ENCODE measurements at regions not wholly inside any gene's neighbourhood (a gene's known extent, or its start where the extent isn't known, plus 50 kb on each side); places are given as distances from the start of the nearest gene placed in this dataset.

- no peak overlapping the region for H3K27ac ChIP-seq
Observed at GRCh38 chr11:106446955-106447354, 369.5 kb downstream of the AASDHPPT start.

DNA sequence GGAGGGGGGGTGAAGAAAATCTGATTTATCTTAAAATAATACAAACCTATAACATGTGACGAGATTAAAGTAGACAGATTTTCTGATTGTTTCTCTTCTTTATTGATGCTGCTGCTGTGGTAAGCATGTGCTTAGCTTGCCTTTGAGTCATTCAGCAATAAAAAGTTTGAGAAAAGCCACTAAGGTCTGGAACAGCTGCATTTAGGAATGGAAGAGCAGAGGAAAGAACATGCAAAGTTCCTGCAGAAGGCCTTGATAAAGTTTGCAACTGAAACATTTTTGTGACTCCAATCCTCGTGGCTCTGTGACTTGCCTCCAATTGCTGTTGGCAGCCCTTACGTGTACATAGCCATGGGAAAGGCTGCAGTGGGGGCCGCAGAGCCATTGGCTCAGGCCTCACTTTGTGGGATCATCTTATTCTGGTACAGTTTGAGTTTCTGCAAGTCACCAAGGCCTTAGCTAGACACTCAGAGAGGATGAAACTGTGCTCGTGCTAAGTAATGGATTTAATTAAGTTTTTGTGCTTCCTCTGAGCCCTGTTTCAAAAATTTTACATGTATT is 370.2 kb downstream of the AASDHPPT start:
- no peak overlapping the region for H3K4me3 ChIP-seq
- in situ Hi-C loops (cut with MboI; ENCODE audit: low pct_unique_long_range_greater_than_20kb in 2 of 9, low sequenced_read_pairs in 9 of 9, unreplicated experiment in 9 of 9), result no loop called here

More at GRCh38 chr11:106446955-106447354, 369.5 kb downstream of the AASDHPPT start:
- no peaks in the 10 kb centered on the region for H3K4me1 ChIP-seq (replicated peaks in 1 of 2)
- in situ Hi-C loops (cut with MboI; ENCODE audit: low pct_unique_long_range_greater_than_20kb in 2 of 9, low sequenced_read_pairs in 9 of 9, unreplicated experiment in 9 of 9), result no loop called here
- no peak overlapping the region for H3K4me3 ChIP-seq
- WGBS, 10 experiments, result 59 to 90% (median 78%) methylated on average over 2 to 4 of the region's 4 CpGs
- ATAC-seq (replicated peaks in 6 of 8), result peak in 4 of 8 experiments; percentile 30 to 77 (median 53)

DNA sequence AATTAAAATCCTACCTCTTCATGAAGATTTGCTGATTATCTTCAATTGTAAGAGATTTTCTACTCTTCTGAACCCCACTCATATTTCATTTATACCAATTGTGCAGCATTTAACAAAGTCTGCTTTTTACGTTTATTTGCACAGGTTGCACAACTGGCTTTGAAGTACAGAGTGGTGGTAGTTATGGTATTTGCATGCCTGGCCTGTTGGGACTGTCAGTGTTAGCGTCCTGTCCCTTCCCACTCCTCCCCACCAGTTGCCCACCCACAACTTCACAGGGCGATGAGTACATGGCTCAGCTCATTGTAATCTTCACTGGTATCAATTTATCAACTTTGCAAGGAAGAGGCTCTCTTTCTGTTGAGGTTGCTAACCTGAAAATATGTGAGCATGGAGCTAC is 372.3 kb downstream of the AASDHPPT start:
- ATAC-seq (replicated peaks in 6 of 8), result peak in 1 of 8 experiments; percentile 77

More for the DNA sequence above, 370.2 kb downstream of the AASDHPPT start:
- H3K27ac ChIP-seq, result no peak overlapping the region
- 46 to 92% (median 72%) methylated on average over 2 to 5 of the region's 5 CpGs; no CpG with 5 or more reads in 1 of the 10 experiments for WGBS, 10 experiments
- no peaks in the 10 kb centered on the region for H3K4me1 ChIP-seq (replicated peaks in 1 of 2)
- ATAC-seq (replicated peaks in 6 of 8), result peak in 1 of 8 experiments; percentile 19

DNA sequence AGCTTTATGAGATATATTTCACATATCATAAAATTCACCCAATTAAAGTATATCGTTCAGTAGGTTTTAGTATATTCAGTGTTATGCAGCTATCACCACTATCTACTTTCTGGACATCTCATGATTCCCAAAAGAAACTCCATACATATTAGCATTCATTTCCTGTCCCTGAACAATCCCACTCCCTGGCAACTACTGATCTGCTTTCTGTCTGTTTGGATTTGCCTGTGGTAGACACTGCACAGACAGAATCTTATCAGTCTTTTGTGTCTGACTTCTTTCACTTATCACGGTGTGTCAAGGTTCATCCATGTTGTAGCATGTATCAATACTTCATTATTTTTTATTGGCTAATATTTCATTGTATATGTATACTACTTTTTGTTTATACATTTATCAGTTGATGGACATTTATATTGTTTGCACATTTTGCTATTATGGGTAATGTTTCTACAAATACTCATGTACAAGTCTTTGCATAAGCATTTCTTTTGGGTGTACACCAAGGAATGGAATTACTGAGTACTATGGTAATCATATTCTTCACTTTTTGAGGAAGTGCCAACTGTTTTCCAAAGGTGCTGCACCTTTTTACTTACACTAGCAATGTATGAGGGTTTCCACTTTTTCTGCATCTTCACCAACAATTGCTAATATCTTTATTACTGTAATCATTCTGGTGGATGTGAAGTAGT is 373.9 kb downstream of the AASDHPPT start:
- Histone ChIP-seq H3K4me3 (no peak overlapping the region), H3K27ac (no peak overlapping the region), H3K4me1 (replicated peaks in 1 of 2) (no peaks in the 10 kb centered on the region)
- 6 to 100% (median 72%) methylated on average over 1 to 2 of the region's 2 CpGs for WGBS, 10 experiments
- ATAC-seq (replicated peaks in 6 of 8), result peak in 2 of 8 experiments; percentile 79 to 88
- in situ Hi-C loops (cut with MboI; ENCODE audit: low pct_unique_long_range_greater_than_20kb in 2 of 9, low sequenced_read_pairs in 9 of 9, unreplicated experiment in 9 of 9), result no loop called here

More for the DNA sequence above, 372.3 kb downstream of the AASDHPPT start:
- in situ Hi-C loops (cut with MboI; ENCODE audit: low pct_unique_long_range_greater_than_20kb in 2 of 9, low sequenced_read_pairs in 9 of 9, unreplicated experiment in 9 of 9), result no loop called here
- H3K4me3 ChIP-seq, result no peak overlapping the region
- no peak overlapping the region for H3K27ac ChIP-seq
- H3K4me1 ChIP-seq (replicated peaks in 1 of 2), result no peaks in the 10 kb centered on the region
- WGBS, 10 experiments, result 47 to 100% (median 88%) methylated on average over 1 to 3 of the region's 3 CpGs

DNA sequence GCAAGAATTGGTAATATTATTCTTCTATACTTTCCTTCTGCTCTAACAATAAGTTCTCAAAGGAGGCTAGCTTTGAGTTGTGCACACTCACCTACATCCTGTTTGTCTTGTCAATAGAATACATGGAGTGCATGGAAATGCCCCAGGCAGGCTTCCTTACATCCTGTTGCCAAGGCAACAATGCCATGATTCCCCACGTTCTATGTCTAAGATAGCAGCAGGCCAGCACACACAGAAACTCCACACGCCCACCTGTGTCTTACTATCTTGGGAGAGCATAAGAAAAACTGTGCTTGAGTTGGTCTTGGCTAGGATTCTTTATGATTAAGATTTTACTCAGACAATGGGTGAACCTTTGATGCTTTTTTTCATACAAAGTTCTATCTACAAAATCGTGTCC is 379.2 kb downstream of the AASDHPPT start:
- in situ Hi-C loops (cut with MboI; ENCODE audit: low pct_unique_long_range_greater_than_20kb in 2 of 9, low sequenced_read_pairs in 9 of 9, unreplicated experiment in 9 of 9), result no loop called here
- ATAC-seq (replicated peaks in 6 of 8), result peak in 2 of 8 experiments; percentile 33 to 76
- Histone ChIP-seq H3K27ac (no peak overlapping the region), H3K4me1 (replicated peaks in 1 of 2) (peaks cover 3% of the 10 kb centered on the region in 2 donors), H3K4me3 (no peak overlapping the region)
- 26 to 80% (median 58%) methylated on average over 1 to 3 of the region's 3 CpGs; no CpG with 5 or more reads in 2 of the 10 experiments for WGBS, 10 experiments

DNA sequence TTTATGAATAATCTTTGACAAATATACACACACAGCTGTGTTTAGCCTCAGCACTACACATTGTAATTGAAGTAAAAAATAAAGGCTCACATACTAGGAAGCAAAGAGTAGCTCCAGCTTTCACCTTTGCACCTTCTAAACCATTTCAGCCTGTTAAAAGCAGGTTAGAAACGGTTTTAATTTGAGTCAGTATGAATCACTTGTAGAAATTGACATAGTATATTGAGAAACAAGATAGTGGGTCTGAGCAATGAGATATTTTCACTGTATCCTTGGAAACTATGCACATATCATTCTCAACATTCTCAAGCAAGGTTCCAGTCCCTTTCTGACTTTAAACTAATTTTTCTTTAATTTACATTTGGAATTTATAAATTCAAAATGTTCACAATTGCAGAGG is 380.3 kb downstream of the AASDHPPT start:
- peak in 4 of 8 experiments; percentile 16 to 52 (median 34) for ATAC-seq (replicated peaks in 6 of 8)
- in situ Hi-C loops (cut with MboI; ENCODE audit: low pct_unique_long_range_greater_than_20kb in 2 of 9, low sequenced_read_pairs in 9 of 9, unreplicated experiment in 9 of 9), result no loop called here

GRCh38 chr11:106459135-106459534 is 381.7 kb downstream of the AASDHPPT start:
- H3K4me1 ChIP-seq (replicated peaks in 1 of 2), result peaks cover 14 to 17% of the 10 kb centered on the region in 2 donors
- H3K4me3 ChIP-seq, result no peak overlapping the region
- WGBS, 10 experiments, result 31 to 100% (median 62%) methylated on average over 1 to 3 of the region's 3 CpGs
- in situ Hi-C loops (cut with MboI; ENCODE audit: low pct_unique_long_range_greater_than_20kb in 2 of 9, low sequenced_read_pairs in 9 of 9, unreplicated experiment in 9 of 9), result no loop called here
- no peak for ATAC-seq (replicated peaks in 6 of 8)
- H3K27ac ChIP-seq, result no peak overlapping the region

More for the DNA sequence above, 380.3 kb downstream of the AASDHPPT start:
- Histone ChIP-seq H3K27ac (no peak overlapping the region), H3K4me1 (replicated peaks in 1 of 2) (peaks cover 9 to 11% of the 10 kb centered on the region in 2 donors), H3K4me3 (no peak overlapping the region)
- 0 to 100% (median 44%) methylated on average over 1 of the region's 1 CpG; no CpG with 5 or more reads in 3 of the 10 experiments for WGBS, 10 experiments

DNA sequence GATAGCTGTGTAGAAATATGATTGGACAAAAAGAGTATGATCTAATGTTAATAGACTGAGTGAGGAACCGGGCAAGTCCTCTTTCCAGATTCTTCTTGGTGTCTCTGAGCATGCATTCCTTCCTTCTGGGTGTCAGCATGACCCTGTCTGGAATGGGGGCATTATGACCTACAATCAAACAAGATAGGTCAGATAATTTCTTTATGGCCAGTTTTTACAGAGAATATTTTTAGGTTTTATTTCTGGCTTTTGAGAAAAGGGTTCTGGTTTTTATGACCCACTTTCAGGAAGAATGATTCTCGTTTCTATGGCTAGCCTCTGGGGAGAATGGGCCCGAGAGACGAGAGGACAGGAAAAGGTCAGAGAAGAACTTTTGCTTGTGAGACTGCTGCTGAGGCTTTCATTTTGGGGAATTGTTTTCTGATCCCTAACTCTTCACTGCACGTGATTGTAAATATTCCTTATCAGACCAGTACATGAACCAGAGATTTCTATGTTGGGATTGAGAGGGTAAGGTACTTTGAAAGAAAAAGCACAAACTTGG is 383.8 kb downstream of the AASDHPPT start:
- ATAC-seq (replicated peaks in 6 of 8), result no peak
- Histone ChIP-seq H3K4me1 (replicated peaks in 1 of 2) (peaks cover 14 to 17% of the 10 kb centered on the region in 2 donors), H3K27ac (no peak overlapping the region), H3K4me3 (no peak overlapping the region)
- 57 to 100% (median 70%) methylated on average over 1 to 5 of the region's 5 CpGs for WGBS, 10 experiments
- in situ Hi-C loops (cut with MboI; ENCODE audit: low pct_unique_long_range_greater_than_20kb in 2 of 9, low sequenced_read_pairs in 9 of 9, unreplicated experiment in 9 of 9), result no loop called here

DNA sequence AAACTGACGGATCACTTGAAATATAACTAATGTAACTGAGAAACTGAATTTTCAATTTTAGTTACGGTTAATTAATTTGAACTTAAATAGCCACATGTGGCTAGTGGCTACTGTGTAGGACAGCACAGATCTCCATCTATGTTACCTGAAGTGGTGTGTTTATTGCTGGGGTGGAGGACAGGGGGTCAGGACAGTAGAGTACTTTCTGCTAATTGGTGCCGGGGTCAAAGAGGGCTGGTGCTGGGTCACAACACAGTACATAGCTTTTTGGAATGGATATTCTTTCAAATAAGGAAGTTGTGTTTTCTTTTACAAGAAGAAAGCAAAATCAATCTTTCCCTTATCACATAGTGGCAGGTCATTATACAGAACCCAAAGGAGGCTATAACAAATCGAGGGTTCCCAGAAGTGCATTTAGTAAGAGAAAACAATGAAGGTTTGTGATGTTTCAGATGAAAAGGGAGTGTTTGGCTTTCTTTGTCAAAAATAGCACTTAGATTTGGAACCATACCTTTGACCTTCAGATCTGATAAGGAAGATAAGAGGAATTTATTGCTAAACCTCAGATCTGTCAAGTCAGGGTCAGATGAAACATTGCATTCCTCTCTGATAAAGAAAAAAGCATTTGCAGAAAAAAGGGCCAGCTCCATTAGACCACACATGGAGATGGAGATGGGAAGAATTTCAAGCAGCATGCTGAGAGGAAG is 384.5 kb downstream of the AASDHPPT start:
- WGBS, 10 experiments, result 14 to 80% (median 53%) methylated on average over 1 to 4 of the region's 4 CpGs; no CpG with 5 or more reads in 1 of the 10 experiments
- Histone ChIP-seq H3K4me3 (no peak overlapping the region), H3K4me1 (replicated peaks in 1 of 2) (peaks cover 19 to 25% of the 10 kb centered on the region in 2 donors), H3K27ac (no peak overlapping the region)
- in situ Hi-C loops (cut with MboI; ENCODE audit: low pct_unique_long_range_greater_than_20kb in 2 of 9, low sequenced_read_pairs in 9 of 9, unreplicated experiment in 9 of 9), result no loop called here
- no peak for ATAC-seq (replicated peaks in 6 of 8)

DNA sequence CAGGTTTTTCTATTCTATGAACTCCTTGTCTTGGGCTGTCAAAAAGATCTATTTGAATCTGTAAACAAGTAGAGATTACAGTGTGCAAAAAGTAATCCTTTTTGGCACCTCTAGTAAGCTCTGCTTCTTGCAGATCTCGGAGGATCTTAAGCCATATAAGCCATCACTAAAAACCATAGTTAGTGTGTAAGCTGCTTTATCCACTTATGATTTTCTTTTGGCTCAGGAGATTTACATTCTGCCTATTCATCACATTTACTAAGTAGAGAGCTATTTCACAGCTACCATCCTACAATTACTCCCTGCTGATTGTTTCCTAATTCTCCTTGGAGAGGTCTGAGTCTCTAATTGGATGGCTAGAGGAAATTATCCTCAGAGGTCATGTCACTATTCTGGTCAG is 385.7 kb downstream of the AASDHPPT start:
- ATAC-seq (replicated peaks in 6 of 8), result no peak
- in situ Hi-C loops (cut with MboI; ENCODE audit: low pct_unique_long_range_greater_than_20kb in 2 of 9, low sequenced_read_pairs in 9 of 9, unreplicated experiment in 9 of 9), result no loop called here
- 33 to 100% (median 89%) methylated on average over 1 of the region's 1 CpG; no CpG with 5 or more reads in 1 of the 10 experiments for WGBS, 10 experiments
- H3K27ac ChIP-seq, result no peak overlapping the region
- peaks cover 19 to 26% of the 10 kb centered on the region in 2 donors for H3K4me1 ChIP-seq (replicated peaks in 1 of 2)
- no peak overlapping the region for H3K4me3 ChIP-seq

DNA sequence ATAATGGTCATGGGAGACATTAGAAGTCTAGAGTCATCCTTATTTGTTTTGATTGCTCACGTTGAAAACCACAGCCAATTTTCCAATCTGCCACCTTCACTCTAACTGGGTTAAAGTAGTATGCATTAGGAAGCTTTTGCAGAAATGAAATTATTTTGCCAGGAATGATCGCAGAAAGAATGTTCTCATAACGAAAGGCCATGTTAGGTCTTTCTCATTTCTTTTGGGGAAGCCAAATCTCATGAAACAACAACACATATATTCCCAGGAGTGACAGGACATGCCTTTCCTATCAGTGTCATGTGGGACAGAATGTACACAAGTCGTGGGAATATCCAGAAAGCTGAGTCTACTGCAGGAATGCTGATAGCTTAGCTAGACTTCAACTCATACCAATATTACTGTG is 386.3 kb downstream of the AASDHPPT start:
- in situ Hi-C loops (cut with MboI; ENCODE audit: low pct_unique_long_range_greater_than_20kb in 2 of 9, low sequenced_read_pairs in 9 of 9, unreplicated experiment in 9 of 9), result no loop called here
- H3K4me3 ChIP-seq, result no peak overlapping the region
- no peak for ATAC-seq (replicated peaks in 6 of 8)
- no peak overlapping the region for H3K27ac ChIP-seq
- H3K4me1 ChIP-seq (replicated peaks in 1 of 2), result peaks cover 19 to 26% of the 10 kb centered on the region in 2 donors
- 65 to 88% (median 80%) methylated on average over 1 to 4 of the region's 4 CpGs for WGBS, 10 experiments

DNA sequence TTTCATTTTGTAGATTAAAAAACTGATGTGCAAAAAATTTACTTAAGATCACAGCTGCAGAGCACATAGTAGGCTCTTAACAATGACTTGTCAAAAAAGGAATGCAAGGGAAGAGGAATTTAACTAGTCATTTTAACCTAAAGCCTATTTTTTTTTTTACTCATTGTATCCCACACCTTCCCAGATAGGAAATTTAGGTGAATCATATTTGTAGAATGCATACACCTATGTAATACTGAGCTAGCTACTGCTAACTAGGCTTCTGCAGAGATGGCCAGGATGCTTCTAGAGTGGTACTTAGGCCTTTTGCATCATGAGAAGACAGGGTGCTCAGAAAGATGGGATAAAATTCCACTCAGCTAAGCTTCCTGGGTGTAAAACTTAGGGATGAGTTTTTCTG is 387.3 kb downstream of the AASDHPPT start:
- in situ Hi-C loops (cut with MboI; ENCODE audit: low pct_unique_long_range_greater_than_20kb in 2 of 9, low sequenced_read_pairs in 9 of 9, unreplicated experiment in 9 of 9), result no loop called here
- peaks cover 19 to 23% of the 10 kb centered on the region in 2 donors for H3K4me1 ChIP-seq (replicated peaks in 1 of 2)
- no peak for ATAC-seq (replicated peaks in 6 of 8)
- no peak overlapping the region for H3K4me3 ChIP-seq
- no peak overlapping the region for H3K27ac ChIP-seq

GRCh38 chr11:106466521-106467080 is 389.1 kb downstream of the AASDHPPT start:
- H3K27ac ChIP-seq, result no peak overlapping the region
- peaks cover 19 to 23% of the 10 kb centered on the region in 2 donors for H3K4me1 ChIP-seq (replicated peaks in 1 of 2)
- WGBS, 10 experiments, result 0 to 29% (median 18%) methylated on average over 1 to 4 of the region's 5 CpGs; no CpG with 5 or more reads in 2 of the 10 experiments
- no peak overlapping the region for H3K4me3 ChIP-seq
- in situ Hi-C loops (cut with MboI; ENCODE audit: low pct_unique_long_range_greater_than_20kb in 2 of 9, low sequenced_read_pairs in 9 of 9, unreplicated experiment in 9 of 9), result no loop called here
- ATAC-seq (replicated peaks in 6 of 8), result peak in 7 of 8 experiments; percentile 51 to 93 (median 77)
